Thymus (tissue), 11 donors: ENCODE measurements at regions not wholly inside any gene's neighbourhood (a gene's known extent, or its start where the extent isn't known, plus 50 kb on each side); places are given as distances from the start of the nearest gene placed in this dataset.

Experiments
- DNase-seq, 9 donors: peaks; one replicate each; pipeline ENCODE4 v3.0.0-alpha.2; 2013; ENCODE audit warnings: low spot score in 9 of 9, low read depth in 6 of 9, missing footprints in 1 of 9
- H3K27ac ChIP-seq, 2 donors: one replicate each; pipeline ENCODE4 v1.5.1; 2013; ENCODE audit warnings: control low read depth in 1 of 2, low read depth in 1 of 2, low read length in 1 of 2, mild to moderate bottlenecking in 1 of 2, moderate library complexity in 1 of 2
- H3K27me3 ChIP-seq, 2 donors: one replicate each; pipeline ENCODE4 v1.5.1; 2013; ENCODE audit warnings: low read length in 1 of 2; ENCODE audit not compliant: control insufficient read depth in 2 of 2, insufficient read depth in 1 of 2
- H3K36me3 ChIP-seq, 2 donors: one replicate each; pipeline ENCODE4 v1.5.1; 2013; ENCODE audit warnings: low read length in 1 of 2, mild to moderate bottlenecking in 1 of 2, moderate library complexity in 1 of 2; ENCODE audit not compliant: control insufficient read depth in 2 of 2, insufficient read depth in 2 of 2
- H3K4me1 ChIP-seq, 2 donors: one replicate each; pipeline ENCODE4 v1.5.1; 2013; ENCODE audit warnings: low read length in 2 of 2; ENCODE audit not compliant: control insufficient read depth in 2 of 2, insufficient read depth in 2 of 2
- H3K4me3 ChIP-seq, 2 donors: one replicate each; pipeline ENCODE4 v1.5.1; 2013; ENCODE audit warnings: low read length in 2 of 2, control low read depth in 1 of 2, mild to moderate bottlenecking in 1 of 2
- H3K9me3 ChIP-seq, 2 donors: one replicate each; pipeline ENCODE4 v1.5.1; 2013; ENCODE audit warnings: low read length in 1 of 2, mild to moderate bottlenecking in 1 of 2; ENCODE audit not compliant: control insufficient read depth in 2 of 2, insufficient read depth in 1 of 2
- WGBS: extraction: QIAGEN DNeasy Blood & Tissue Kit; methylation state at CpG from one replicate; pipeline ENCODE4 v1.1.7; 2013; 5-methylcytosine and 5-hydroxymethylcytosine counted together
- donor health status: healthy.

GRCh38 chr11:79564288-79564925 is 123.6 kb upstream of the TENM4 start:
- no peak for DNase-seq
- no peaks in the 10 kb centered on the region for H3K4me1 ChIP-seq
- WGBS: 93% methylated on average over 5 of the region's 5 CpGs
- no peak overlapping the region for H3K4me3 ChIP-seq
- no peak overlapping the region for H3K27ac ChIP-seq
- peaks cover 0 to 3% of the 10 kb centered on the region in 2 donors for H3K9me3 ChIP-seq
- H3K27me3 ChIP-seq: no peaks in the 10 kb centered on the region
- no peaks in the 10 kb centered on the region for H3K36me3 ChIP-seq

GRCh38 chr11:79561496-79561895 is 120.7 kb upstream of the TENM4 start:
- no peak overlapping the region for H3K4me3 ChIP-seq
- H3K27me3 ChIP-seq: no peaks in the 10 kb centered on the region
- H3K4me1 ChIP-seq: no peaks in the 10 kb centered on the region
- no peak for DNase-seq
- H3K36me3 ChIP-seq: no peaks in the 10 kb centered on the region
- no peak overlapping the region for H3K27ac ChIP-seq
- H3K9me3 ChIP-seq: peaks cover 0 to under 1% of the 10 kb centered on the region in 2 donors

- H3K36me3 ChIP-seq: no peaks in the 10 kb centered on the region
- H3K4me3 ChIP-seq: no peak overlapping the region
- no peak for DNase-seq
- no peaks in the 10 kb centered on the region for H3K9me3 ChIP-seq
- H3K4me1 ChIP-seq: no peaks in the 10 kb centered on the region
- no peak overlapping the region for H3K27ac ChIP-seq
- no peaks in the 10 kb centered on the region for H3K27me3 ChIP-seq
Measured at GRCh38 chr11:79550809-79551208, 110.0 kb upstream of the TENM4 start.

- Histone ChIP-seq H3K9me3 (no peaks in the 10 kb centered on the region), H3K27me3 (no peaks in the 10 kb centered on the region), H3K4me3 (no peak overlapping the region), H3K36me3 (no peaks in the 10 kb centered on the region), H3K27ac (no peak overlapping the region), H3K4me1 (no peaks in the 10 kb centered on the region)
- DNase-seq: no peak
Measured at GRCh38 chr11:79547256-79547655, 106.4 kb upstream of the TENM4 start.

GRCh38 chr11:79546351-79546750 is 105.5 kb upstream of the TENM4 start:
- Histone ChIP-seq H3K27me3 (no peaks in the 10 kb centered on the region), H3K36me3 (no peaks in the 10 kb centered on the region), H3K4me1 (no peaks in the 10 kb centered on the region), H3K27ac (no peak overlapping the region), H3K4me3 (no peak overlapping the region), H3K9me3 (no peaks in the 10 kb centered on the region)
- 52% methylated on average over 8 of the region's 8 CpGs for WGBS
- no peak for DNase-seq

GRCh38 chr11:79544361-79544760 is 103.5 kb upstream of the TENM4 start:
- Histone ChIP-seq H3K27ac (no peak overlapping the region), H3K27me3 (no peaks in the 10 kb centered on the region), H3K9me3 (no peaks in the 10 kb centered on the region), H3K4me1 (no peaks in the 10 kb centered on the region), H3K36me3 (no peaks in the 10 kb centered on the region), H3K4me3 (no peak overlapping the region)
- 62% methylated on average over 2 of the region's 2 CpGs for WGBS
- no peak for DNase-seq

GRCh38 chr11:79543101-79543500 is 102.3 kb upstream of the TENM4 start:
- Histone ChIP-seq H3K27me3 (no peaks in the 10 kb centered on the region), H3K4me3 (no peak overlapping the region), H3K4me1 (no peaks in the 10 kb centered on the region), H3K27ac (no peak overlapping the region), H3K36me3 (no peaks in the 10 kb centered on the region), H3K9me3 (no peaks in the 10 kb centered on the region)
- no peak for DNase-seq
- 53% methylated on average over 1 of the region's 1 CpG for WGBS

- 88% methylated on average over 4 of the region's 4 CpGs for WGBS
Measured at GRCh38 chr11:79541466-79541865, 100.6 kb upstream of the TENM4 start.

GRCh38 chr11:79538775-79539174 is 97.9 kb upstream of the TENM4 start:
- H3K4me1 ChIP-seq: no peaks in the 10 kb centered on the region
- no peak overlapping the region for H3K4me3 ChIP-seq
- WGBS: 83% methylated on average over 3 of the region's 3 CpGs
- no peak overlapping the region for H3K27ac ChIP-seq
- H3K27me3 ChIP-seq: no peaks in the 10 kb centered on the region
- H3K9me3 ChIP-seq: no peaks in the 10 kb centered on the region
- no peaks in the 10 kb centered on the region for H3K36me3 ChIP-seq
- DNase-seq: peak in 1 of 9 donors; percentile 2

More at GRCh38 chr11:79541466-79541865, 100.6 kb upstream of the TENM4 start:
- Histone ChIP-seq H3K27me3 (no peaks in the 10 kb centered on the region), H3K4me3 (no peak overlapping the region), H3K4me1 (no peaks in the 10 kb centered on the region), H3K36me3 (no peaks in the 10 kb centered on the region), H3K9me3 (no peaks in the 10 kb centered on the region), H3K27ac (no peak overlapping the region)
- DNase-seq: no peak
